Esophagus mucosa (tissue), 1 donor: ENCODE measurements at regions not wholly inside any gene's neighbourhood (a gene's known extent, or its start where the extent isn't known, plus 50 kb on each side); places are given as distances from the start of the nearest gene placed in this dataset.
"Not testable (repeated sequence)": the region's sequence is repeated elsewhere in the genome, so short reads cannot be mapped to it uniquely, and the experiment has no call there.

ENCODE experiments used
- ATAC-seq: fragments of 200-7000 bp; cut with Tn5 transposase; one replicate; pipeline ENCODE4 v1.9.1; 2020
- donor health status: DM: yes; HTN: yes; CAD: no.

GRCh38 chrX:66110112-66110511 lies 53.9 kb upstream of the HEPH start:
- peak; percentile 48 for ATAC-seq

- ATAC-seq = not testable (repeated sequence)
Observed at GRCh38 chrX:66107860-66108259, 56.2 kb upstream of the HEPH start.

DNA sequence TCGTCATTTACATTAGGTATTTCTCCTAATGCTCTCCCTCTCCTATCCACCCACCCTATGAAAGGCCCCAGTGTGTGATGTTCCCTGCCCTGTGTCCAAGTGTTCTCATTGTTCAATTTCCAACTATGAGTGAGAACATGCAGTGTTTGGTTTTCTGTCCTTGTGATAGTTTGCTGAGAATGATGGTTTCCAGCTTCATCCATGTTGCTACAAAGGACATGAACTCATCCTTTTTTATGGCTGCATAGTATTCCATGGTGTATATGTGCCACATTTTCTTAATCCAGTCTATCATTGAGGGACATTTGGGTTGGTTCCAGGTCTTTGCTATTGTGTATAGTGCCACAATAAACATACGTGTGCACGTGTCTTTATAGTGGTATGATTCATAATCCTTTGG lies 61.6 kb upstream of the HEPH start:
- not testable (repeated sequence) for ATAC-seq

GRCh38 chrX:66098162-66098561 lies 58.3 kb upstream of the VSIG4 start:
- no peak for ATAC-seq

- ATAC-seq = not testable (repeated sequence)
Observed at GRCh38 chrX:66096987-66097386, 57.1 kb upstream of the VSIG4 start.

DNA sequence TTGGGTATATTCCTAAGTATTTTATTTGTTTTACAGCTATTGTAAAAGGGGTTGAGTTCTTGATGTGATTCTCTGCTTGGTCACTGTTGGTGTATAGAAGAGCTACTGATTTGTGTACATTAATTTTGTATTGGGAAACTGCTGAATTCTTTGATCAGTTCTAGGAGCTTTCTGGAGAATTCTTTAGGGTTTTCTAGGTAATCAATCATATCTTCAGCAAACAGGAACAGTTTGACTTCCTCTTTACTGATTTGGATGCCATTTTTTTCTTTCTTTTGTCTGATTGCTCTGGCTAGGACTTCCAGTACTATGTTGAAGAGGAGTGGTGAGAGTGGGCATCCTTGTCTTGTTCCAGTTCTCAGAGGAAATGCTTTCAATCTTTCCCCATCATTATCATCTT lies 50.1 kb upstream of the VSIG4 start:
- ATAC-seq = not testable (repeated sequence)
